PFSK-1 (cell line): ENCODE measurements at regions not wholly inside any gene's neighbourhood (a gene's known extent, or its start where the extent isn't known, plus 50 kb on each side); places are given as distances from the start of the nearest gene placed in this dataset.

Experiments
- FOXP2 ChIP-seq: optimal IDR thresholded peaks from 2 replicates; pipeline ENCODE3; 2011; ENCODE audit warnings: borderline replicate concordance, control low read depth, inconsistent platforms; ENCODE audit not compliant: insufficient read depth; ENCODE audit errors: extremely low read length, extremely low read depth
- POLR2AphosphoS5 ChIP-seq: IDR thresholded peaks from 2 replicates; pipeline ENCODE4 v1.6.1; 2012; ENCODE audit warnings: low read depth, mild to moderate bottlenecking, control low read depth, low read length, moderate library complexity
- REST ChIP-seq, 2 experiments: IDR thresholded peaks; 2 replicates each; pipeline versions ENCODE4 v1.6.1 to v1.8.0; 2011 to 2012; ENCODE audit warnings: low read depth in 2 of 2, low read length in 2 of 2, control low read depth in 1 of 2, inconsistent platforms in 1 of 2, mild to moderate bottlenecking in 1 of 2, moderate library complexity in 1 of 2; ENCODE audit not compliant: insufficient read depth in 1 of 2
- SIN3A ChIP-seq: IDR thresholded peaks from 2 replicates; pipeline ENCODE4 v1.6.1; 2012; ENCODE audit warnings: mild to moderate bottlenecking, low read length, moderate library complexity, borderline replicate concordance; ENCODE audit not compliant: insufficient read depth
- TAF1 ChIP-seq: IDR thresholded peaks from 2 replicates; pipeline ENCODE4 v1.6.1; 2012; ENCODE audit warnings: low read length, control low read depth, borderline replicate concordance; ENCODE audit not compliant: insufficient read depth

DNA sequence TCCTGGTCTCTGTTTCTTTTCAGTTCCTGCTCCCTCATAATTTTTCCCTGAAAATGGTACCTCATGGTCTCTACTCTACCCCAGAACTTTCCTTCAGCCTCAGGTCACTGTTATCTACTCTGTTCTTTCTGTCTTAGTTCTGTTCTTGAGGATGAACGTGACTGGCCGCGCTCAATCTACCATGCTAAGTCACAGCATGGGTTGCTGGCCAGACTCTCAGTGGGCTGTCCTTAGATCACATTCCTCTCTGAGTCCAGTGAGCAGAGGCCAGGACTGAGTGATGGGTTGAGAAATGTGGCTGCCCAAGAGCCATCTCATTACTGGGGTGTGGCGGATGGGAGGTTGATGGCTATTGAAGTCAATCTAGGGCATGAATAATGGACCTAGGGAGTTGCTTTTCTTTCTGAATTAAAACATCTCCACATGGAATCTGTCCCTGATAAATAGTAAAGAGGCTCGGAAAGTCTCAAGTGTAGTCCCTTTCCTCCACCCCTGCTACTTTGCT is 164.0 kb upstream of the DTNBP1 start:
- TF ChIP-seq POLR2AphosphoS5 (no peak), FOXP2 (no peak)

DNA sequence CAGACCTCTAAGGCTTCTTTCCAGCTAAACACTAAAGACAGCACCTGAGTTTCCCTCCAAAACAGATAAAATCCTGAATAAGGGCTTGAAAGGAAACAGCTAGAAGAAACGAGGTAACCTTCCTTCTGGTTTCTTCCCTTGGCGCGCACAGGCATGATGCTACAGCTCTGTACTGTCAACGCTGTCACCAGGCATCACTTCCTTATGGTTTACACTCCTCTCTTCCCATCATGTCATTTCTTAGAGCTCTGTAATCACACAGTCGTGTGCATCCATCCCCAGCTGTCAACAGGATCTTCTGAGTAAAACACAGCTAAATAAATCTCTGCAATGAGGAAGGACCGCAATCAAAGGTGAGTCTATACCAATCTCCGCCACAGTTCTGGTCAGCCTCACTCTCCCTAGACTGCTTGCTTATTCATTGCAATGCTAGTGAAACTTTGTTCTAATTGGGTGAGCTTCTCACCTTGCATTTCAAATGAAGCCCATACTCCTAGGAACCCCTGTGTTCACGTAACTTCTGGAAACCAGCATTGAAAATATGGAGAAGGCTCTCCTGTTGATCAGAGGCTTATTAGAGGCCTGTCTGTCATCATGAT is 162.6 kb upstream of the DTNBP1 start:
- no peak for TF ChIP-seq POLR2AphosphoS5
- no peak for TF ChIP-seq REST (IDR thresholded peaks at IDR 0.05; ENCODE audit: insufficient read depth in 1 of 2, low read depth in 2 of 2, low read length in 2 of 2)
- no peak for TF ChIP-seq FOXP2
- no peak for TF ChIP-seq SIN3A

DNA sequence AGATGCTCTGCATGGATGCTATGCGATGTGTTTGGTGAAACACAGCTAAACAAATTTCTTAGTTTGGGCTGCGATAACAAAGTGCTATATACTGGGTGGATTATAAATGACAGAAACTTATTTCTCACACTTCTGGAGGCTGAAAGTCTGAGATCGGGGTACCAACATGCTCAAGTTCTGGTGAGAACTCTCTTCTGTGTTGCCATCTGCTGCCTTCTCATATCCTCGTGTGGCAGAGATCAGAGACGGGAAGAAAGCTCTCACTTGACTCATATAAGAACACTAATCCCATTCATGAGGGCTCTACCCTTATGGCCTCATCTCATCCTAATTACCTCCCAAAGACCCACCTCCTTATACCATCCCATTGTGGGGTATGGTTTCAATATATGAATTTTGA is 162.0 kb upstream of the DTNBP1 start:
- TF ChIP-seq REST (IDR thresholded peaks at IDR 0.05; ENCODE audit: insufficient read depth in 1 of 2, low read depth in 2 of 2, low read length in 2 of 2) = no peak
- no peak for TF ChIP-seq FOXP2
- no peak for TF ChIP-seq SIN3A
- TF ChIP-seq TAF1 = no peak
- TF ChIP-seq POLR2AphosphoS5 = no peak

- TF ChIP-seq FOXP2 (no peak), SIN3A (no peak), REST (IDR thresholded peaks at IDR 0.05; ENCODE audit: insufficient read depth in 1 of 2, low read depth in 2 of 2, low read length in 2 of 2) (no peak), TAF1 (no peak), POLR2AphosphoS5 (no peak)
Measured at GRCh38 chr6:15823838-15824414, 161.1 kb upstream of the DTNBP1 start.

GRCh38 chr6:15822835-15823234 is 160.0 kb upstream of the DTNBP1 start:
- no peak for TF ChIP-seq FOXP2
- TF ChIP-seq POLR2AphosphoS5 = no peak
- no peak for TF ChIP-seq SIN3A
- TF ChIP-seq TAF1 = no peak
- TF ChIP-seq REST (IDR thresholded peaks at IDR 0.05; ENCODE audit: insufficient read depth in 1 of 2, low read depth in 2 of 2, low read length in 2 of 2) = no peak
